ENCODE measurements at regions not wholly inside any gene's neighbourhood (a gene's known extent, or its start where the extent isn't known, plus 50 kb on each side); places are given as distances from the start of the nearest gene placed in this dataset.
"Not testable (repeated sequence)": the region's sequence is repeated elsewhere in the genome, so short reads cannot be mapped to it uniquely, and the experiment has no call there.

- no peak for ATAC-seq
- DNase-seq = no peak
- intact Hi-C loops (cut with DNase I) = no loop called here
These were observed 196.4 kb upstream of the IGF1 start for GRCh38 chr12:102676812-102677211.

GRCh38 chr12:102675672-102676071 lies 195.3 kb upstream of the IGF1 start:
- no peak for ATAC-seq
- intact Hi-C loops (cut with DNase I) = no loop called here

GRCh38 chr12:102673606-102674005 lies 193.2 kb upstream of the IGF1 start:
- ATAC-seq (no peak), DNase-seq (no peak)
- intact Hi-C loops (cut with DNase I) = no loop called here

More at GRCh38 chr12:102675672-102676071, 195.3 kb upstream of the IGF1 start:
- DNase-seq = no peak

- ATAC-seq; intact Hi-C loops (cut with DNase I); DNase-seq: not testable (repeated sequence)
These were observed 191.8 kb upstream of the IGF1 start for GRCh38 chr12:102672212-102672611.

GRCh38 chr12:102669056-102669455 lies 188.7 kb upstream of the IGF1 start:
- ATAC-seq (no peak), DNase-seq (no peak)
- intact Hi-C loops (cut with DNase I) = no loop called here

GRCh38 chr12:102666176-102666575 lies 185.8 kb upstream of the IGF1 start:
- intact Hi-C loops (cut with DNase I); DNase-seq; ATAC-seq: not testable (repeated sequence)

- ATAC-seq = no peak
- intact Hi-C loops (cut with DNase I) = no loop called here
- DNase-seq = no peak
These were observed 179.0 kb upstream of the IGF1 start for GRCh38 chr12:102659200-102659911.

- no peak for ATAC-seq
- intact Hi-C loops (cut with DNase I) = no loop called here
- DNase-seq = no peak
These were observed 173.0 kb upstream of the IGF1 start for GRCh38 chr12:102653406-102653805.

- intact Hi-C loops (cut with DNase I) = no loop called here
- DNase-seq = no peak
- no peak for ATAC-seq
These were observed 172.4 kb upstream of the IGF1 start for GRCh38 chr12:102652645-102653313.

- intact Hi-C loops (cut with DNase I) = no loop called here
- ATAC-seq = no peak
- DNase-seq = no peak
These were observed 165.6 kb upstream of the IGF1 start for GRCh38 chr12:102645968-102646367.

- no peak for ATAC-seq
These were observed 163.7 kb upstream of the IGF1 start for GRCh38 chr12:102643879-102644575.

GRCh38 chr12:102642199-102642598 lies 161.8 kb upstream of the IGF1 start:
- ATAC-seq = no peak
- intact Hi-C loops (cut with DNase I) = no loop called here
- DNase-seq = no peak

More at GRCh38 chr12:102643879-102644575, 163.7 kb upstream of the IGF1 start:
- intact Hi-C loops (cut with DNase I) = no loop called here
- DNase-seq = no peak

- DNase-seq; ATAC-seq; intact Hi-C loops (cut with DNase I): not testable (repeated sequence)
These were observed 160.3 kb upstream of the IGF1 start for GRCh38 chr12:102640658-102641057.

GRCh38 chr12:102638777-102639176 lies 158.4 kb upstream of the IGF1 start:
- intact Hi-C loops (cut with DNase I) = no loop called here
- DNase-seq (no peak), ATAC-seq (no peak)

- intact Hi-C loops (cut with DNase I) = no loop called here
- peak in 1 of 2 donors; percentile 58 for ATAC-seq
- DNase-seq = no peak
These were observed 153.7 kb upstream of the IGF1 start for GRCh38 chr12:102633981-102634605.

- DNase-seq = no peak
- peak in 1 of 2 donors; percentile 65 for ATAC-seq
- intact Hi-C loops (cut with DNase I) = no loop called here
These were observed 150.9 kb upstream of the IGF1 start for GRCh38 chr12:102631274-102631673.

GRCh38 chr12:102629262-102629888 lies 149.0 kb upstream of the IGF1 start:
- no peak for ATAC-seq
- DNase-seq = no peak
- intact Hi-C loops (cut with DNase I) = no loop called here

GRCh38 chr12:102625819-102626218 lies 145.5 kb upstream of the IGF1 start:
- intact Hi-C loops (cut with DNase I) = no loop called here
- no peak for DNase-seq
- no peak for ATAC-seq

- DNase-seq = no peak
- ATAC-seq = no peak
- intact Hi-C loops (cut with DNase I) = no loop called here
These were observed 142.3 kb upstream of the IGF1 start for GRCh38 chr12:102622618-102623017.

Data from left cardiac atrium (tissue), 4 donors.